A549 (cell line): ENCODE measurements at regions not wholly inside any gene's neighbourhood (a gene's known extent, or its start where the extent isn't known, plus 50 kb on each side); places are given as distances from the start of the nearest gene placed in this dataset.

Source experiments
- POLR2A ChIP-seq: IDR thresholded peaks from 2 replicates; pipeline ENCODE4 v1.6.1; 2012; ENCODE audit warnings: mild to moderate bottlenecking, low read length
- RAD21 ChIP-seq, 2 experiments: fragments of >200 bp in 1 of 2; sonication (Bioruptor Twin) in 1 of 2; formaldehyde crosslinking in 1 of 2; IDR thresholded peaks in 1 of 2; conservative IDR thresholded peaks in 1 of 2; 2 replicates in 1 of 2; 3 replicates in 1 of 2; pipeline ENCODE4 v1.6.1; 2012 to 2018; ENCODE audit warnings: inconsistent platforms in 1 of 2
- TF ChIP-seq, protein P1 (sequence below): fragments of >200 bp; sonication (Bioruptor Twin); formaldehyde crosslinking; IDR thresholded peaks from 3 replicates; pipeline ENCODE4 v1.5.1; 2016

GRCh38 chr20:9918348-9918747 lies 79.5 kb upstream of the PAK5 start:
- TF ChIP-seq, protein P1, sequence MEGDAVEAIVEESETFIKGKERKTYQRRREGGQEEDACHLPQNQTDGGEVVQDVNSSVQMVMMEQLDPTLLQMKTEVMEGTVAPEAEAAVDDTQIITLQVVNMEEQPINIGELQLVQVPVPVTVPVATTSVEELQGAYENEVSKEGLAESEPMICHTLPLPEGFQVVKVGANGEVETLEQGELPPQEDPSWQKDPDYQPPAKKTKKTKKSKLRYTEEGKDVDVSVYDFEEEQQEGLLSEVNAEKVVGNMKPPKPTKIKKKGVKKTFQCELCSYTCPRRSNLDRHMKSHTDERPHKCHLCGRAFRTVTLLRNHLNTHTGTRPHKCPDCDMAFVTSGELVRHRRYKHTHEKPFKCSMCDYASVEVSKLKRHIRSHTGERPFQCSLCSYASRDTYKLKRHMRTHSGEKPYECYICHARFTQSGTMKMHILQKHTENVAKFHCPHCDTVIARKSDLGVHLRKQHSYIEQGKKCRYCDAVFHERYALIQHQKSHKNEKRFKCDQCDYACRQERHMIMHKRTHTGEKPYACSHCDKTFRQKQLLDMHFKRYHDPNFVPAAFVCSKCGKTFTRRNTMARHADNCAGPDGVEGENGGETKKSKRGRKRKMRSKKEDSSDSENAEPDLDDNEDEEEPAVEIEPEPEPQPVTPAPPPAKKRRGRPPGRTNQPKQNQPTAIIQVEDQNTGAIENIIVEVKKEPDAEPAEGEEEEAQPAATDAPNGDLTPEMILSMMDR: no peak
- no peak for TF ChIP-seq RAD21 (conservative IDR thresholded peaks at IDR 0.05 in 1 of 2, IDR thresholded peaks at IDR 0.05 in 1 of 2)
- no peak for TF ChIP-seq POLR2A
